GM19463 (cell line): ENCODE measurements at regions not wholly inside any gene's neighbourhood (a gene's known extent, or its start where the extent isn't known, plus 50 kb on each side); places are given as distances from the start of the nearest gene placed in this dataset.

Experiments used
- ATAC-seq: cut with Tn5 transposase; IDR thresholded peaks from one replicate; pipeline ENCODE4 v1.9.1; 2021; ENCODE audit warnings: mild to moderate bottlenecking, moderate library complexity; ENCODE audit not compliant: unreplicated experiment

DNA sequence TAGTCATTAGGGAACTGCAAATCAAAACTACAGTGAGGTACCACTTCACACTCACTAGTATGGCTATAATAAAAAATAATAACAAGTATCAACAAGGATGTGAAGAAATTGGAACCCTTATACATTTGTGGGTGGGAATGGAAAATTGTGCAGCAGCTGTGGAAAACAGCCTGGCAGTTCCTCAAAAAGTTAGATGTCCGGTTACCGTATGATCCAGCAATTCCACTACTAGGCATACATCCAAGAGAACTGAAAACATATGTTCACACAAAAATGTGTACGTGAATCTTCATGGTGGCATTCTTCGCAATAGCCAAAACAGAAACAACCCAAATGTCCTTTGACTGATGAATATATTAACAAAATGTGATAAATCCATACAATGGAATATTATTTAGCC is 187.9 kb upstream of the LYSMD4 start:
- no peak for ATAC-seq

DNA sequence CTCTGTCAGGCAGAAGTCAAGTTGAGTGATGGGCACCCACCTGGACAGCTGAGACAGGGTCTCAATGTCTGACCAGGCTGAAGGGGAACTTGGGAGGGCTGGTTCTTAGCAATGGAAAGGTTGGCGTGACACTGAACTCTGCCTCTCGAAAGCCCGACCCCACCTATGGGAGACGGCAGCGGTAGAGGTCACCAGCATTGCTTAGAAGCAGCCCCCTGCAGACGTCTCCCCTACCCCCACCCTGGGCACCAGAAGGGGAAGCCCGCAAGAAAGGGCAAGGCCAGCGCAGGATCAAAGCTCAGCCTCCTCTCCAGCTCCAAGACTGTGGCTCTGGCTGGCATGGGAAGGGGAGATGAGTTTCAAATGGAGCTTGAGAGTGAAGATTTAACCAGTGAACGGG is 184.8 kb upstream of the LYSMD4 start:
- no peak for ATAC-seq

DNA sequence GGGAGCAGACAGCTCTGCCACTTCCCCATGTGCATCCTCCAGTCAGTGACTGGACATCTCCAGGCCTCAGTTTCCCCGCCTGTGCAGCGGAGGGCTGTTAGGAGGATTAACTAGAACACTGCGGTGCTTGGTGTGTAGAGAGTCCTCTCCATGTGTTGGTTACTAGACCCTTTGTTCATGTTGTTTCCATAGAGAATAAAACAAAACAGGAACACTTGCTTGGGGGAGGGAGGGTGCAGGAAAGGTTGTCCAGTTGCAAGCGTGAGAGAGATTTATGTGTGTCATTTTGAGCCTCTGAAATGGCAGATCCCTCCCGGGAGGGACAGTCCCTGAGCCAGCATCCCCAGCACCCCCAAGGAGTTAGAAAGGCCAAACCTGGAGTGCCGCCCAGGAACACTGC is 184.0 kb upstream of the LYSMD4 start:
- no peak for ATAC-seq

DNA sequence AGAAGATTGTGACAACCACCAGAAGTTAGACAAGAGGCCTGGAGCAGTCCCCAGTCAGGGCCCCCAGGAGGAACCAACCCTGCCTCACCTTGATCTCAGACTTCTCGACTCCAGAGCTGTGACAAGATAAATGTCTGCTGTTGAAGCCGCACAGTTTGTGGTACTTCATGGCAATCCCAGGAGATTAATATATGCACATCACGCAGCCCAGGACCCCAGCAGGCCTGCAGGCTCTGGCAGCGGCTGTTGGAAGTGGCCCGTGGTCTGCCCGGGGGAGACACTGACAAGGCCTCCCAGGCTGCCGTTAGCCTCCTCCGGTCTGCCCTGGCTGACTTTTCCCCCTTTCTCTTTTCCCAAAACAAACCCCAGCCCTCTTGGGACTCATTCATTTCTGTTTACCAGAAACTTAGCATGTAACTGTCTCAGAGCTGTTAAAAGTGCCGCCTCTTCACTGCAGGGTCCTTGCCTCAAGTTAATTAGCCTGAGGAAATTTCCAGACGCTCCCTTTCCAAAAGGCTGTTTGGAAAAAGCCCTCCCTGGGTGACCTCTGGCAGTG is 183.5 kb upstream of the LYSMD4 start:
- ATAC-seq = no peak

DNA sequence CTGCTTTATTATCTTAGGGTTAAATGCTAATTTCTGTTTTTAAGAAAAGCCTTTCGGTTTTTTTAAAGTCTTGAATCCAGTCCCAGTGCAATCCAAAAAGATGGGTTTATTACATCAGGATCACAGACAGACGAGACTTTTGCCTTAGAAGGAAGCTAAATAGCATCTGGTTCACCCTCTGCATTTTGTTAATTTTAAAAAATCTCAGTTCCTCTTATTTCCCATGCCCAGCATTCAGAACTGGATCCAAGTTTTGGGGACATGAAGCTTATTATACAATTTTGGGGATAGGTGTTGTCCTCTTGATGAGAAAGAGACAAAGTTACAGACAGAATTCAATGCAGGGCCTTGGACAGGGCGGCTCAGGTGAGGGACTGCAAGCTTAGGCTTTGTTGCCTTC is 181.5 kb upstream of the LYSMD4 start:
- no peak for ATAC-seq

DNA sequence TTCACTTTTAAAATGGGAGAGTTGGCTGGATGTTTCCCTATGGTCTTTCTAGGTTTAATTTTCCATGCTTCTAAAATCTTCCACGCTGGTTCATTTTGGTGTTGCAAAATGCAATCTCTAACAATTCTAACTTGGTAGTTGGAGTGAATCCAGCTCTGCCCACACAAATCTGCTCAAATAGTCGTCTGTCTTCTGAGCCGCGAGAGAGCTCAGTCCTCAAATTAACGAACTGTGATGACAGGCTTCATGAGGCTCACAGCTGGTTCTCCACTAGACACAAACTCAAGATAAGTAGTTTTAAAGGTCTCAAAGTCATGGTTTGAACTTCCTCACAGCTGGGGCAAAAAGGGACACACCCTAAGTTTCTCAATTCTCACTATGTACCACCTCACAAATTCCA is 178.6 kb upstream of the LYSMD4 start:
- no peak for ATAC-seq

DNA sequence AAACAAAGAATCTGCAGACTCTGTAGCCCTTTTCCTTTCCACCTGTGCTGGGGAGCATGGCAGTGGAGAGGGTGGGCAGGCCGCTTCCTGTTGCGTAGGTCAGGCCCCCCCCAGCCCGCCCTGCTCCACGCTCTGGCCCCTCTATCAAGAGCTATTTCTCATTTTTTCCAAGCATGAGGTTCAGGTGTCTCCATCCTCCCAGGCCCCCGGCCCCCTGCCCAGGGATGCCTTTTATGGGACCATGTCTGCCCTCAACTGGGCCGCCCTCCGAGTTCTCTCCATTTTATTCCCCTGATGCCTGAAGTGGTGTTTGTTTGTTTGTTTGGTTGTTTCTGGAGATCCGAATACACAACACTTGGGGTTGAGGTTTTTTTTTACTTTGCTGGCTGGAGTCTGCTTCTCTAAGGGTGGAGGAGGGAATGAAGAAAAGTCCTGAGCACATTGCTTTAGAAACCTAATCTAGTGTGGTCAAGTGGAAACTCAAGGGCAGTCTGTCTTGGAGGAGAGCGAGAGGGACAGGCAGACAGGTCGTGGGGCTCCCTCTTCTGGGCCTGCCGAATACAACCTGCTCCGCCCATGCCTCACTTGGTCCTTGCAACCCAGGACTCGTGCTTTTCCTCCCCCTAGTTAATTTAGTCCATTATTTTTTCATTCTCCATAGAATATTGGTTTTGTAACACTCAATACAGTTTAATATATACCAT is 176.5 kb upstream of the LYSMD4 start:
- no peak for ATAC-seq

DNA sequence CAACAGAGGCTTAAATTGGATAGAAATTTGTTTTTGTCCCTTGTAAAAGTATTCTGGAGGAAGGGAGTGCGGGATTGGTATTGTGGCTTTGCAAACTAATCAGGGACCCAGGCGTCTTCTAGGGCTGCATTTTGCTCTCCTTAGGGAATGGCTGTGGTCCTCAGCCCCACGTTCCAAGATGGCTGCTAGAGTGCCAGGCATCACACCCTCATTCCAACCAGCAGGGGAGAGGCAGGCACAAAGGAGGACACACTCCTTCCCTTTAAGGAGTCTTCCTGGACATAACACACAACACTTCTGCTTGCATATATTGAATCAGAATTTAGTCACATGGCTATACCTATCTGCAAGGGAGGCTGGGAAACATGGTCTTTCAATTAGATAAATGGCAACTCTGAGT is 174.5 kb upstream of the LYSMD4 start:
- ATAC-seq = no peak

DNA sequence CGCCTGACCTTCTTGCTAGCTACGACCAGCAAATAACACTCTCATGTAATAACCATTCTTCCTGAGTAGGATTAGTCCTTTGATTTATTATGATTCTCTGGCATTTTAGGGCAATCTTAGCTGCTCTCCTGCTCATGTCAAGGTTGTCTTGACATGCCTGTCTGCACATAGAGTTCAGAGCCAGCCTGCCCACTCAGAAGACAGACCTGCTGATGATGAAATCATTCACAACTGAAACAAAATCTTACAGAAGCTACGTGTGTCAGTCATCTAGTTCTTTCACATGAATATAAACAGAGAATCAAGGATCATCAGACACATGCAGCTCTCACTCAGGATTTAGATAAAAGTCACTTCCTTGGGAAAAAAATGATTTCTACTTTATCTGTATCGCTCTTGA is 173.6 kb upstream of the LYSMD4 start:
- ATAC-seq = no peak

DNA sequence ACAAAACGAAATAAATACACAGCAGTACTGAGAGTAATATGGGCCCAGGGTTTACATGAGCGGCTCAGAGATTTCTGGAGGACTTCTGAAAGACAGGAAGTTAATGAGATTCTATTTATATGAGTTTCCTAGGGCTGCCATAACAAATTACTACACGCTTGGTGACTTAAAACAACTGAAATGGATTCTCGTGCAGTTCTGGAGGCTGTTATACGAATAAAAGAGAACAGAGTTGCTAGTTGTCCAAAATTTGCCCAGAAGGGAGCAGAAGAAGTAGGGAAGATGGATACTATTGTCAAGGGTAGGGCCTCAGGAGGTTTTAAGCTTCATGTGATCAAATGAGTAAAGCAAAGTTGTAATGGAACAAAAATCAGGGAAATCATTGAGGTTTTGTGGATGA is 173.1 kb upstream of the LYSMD4 start:
- ATAC-seq = no peak

DNA sequence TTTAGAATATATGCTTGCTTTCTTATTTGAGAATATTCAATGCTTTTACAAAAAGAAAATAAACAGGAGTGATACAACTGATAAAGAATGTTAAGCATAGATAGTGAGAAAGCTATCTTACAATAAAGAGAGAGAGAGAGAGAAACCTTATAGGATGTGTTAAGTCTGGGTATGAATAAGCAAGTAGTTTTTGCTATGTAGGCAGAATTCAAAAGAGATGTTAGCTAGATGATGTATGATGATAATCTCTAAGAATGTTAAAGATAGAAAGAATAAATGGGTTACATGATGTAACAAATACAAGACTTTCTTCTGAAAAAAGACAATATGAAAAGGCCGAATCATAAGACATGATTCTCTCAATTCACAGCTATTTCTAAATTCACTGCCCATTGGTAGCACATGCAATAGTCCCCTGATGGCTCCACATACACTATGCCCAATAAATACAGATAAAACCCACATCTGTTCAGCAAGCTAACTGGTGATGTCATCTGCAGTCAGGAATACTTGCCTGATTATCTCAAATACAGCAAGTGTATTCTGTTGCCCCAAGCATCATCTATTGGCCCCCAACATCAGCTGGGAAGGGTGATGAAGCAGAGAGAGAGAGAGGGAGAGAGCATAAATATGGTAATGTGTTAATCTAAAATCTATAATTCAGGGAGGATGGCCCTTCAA is 169.2 kb upstream of the LYSMD4 start:
- ATAC-seq = no peak

DNA sequence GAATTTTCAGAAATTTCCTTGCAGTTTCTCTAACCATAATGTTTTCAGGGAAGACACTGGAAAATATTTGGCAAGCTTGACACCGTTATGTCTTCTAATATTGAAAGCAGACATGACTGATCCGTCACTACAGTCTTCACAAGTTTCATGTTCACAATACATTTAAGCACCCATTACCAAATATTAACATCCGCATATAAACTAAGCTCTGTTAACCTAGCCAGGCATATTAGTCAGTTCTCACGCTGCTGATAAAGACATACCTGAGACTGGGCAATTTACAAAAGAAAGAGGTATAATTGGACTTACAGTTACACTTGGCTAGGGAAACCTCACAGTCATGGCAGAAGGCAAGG is 162.7 kb upstream of the LYSMD4 start:
- no peak for ATAC-seq

DNA sequence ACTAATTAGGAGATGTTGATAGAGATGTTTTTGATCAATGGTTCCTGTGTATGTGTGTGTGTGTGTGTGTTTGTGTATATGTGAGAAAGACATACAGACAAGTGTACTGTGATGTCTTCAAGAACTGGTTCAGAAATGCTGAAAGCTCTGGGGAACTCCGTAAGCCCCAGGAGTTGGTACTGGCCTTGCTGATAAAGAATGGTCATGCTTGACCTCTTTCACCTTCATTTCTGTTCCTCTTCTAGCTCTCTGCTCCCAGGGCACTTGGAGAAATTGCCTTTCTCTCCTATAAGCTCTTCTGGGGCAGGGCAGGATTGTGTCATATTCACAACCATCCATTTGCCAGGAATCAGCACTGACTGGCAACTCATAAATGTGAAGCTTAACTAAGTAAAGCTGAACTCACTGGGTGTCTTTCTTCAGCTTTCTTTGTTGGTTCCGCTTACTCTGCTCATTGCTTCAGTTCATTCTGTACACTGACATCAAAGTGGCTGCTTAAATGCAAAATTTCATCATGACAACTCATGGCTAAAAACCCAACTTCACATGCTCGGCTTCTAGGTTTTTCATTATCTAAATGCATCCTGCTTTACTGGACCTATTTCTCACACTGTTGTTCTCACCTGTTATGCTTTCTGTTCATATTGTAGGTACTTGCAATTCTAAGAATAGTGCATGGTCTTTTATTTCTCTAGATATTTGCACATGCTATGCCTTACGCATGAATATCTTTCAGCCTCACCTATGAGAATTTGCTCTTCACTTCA is 162.1 kb upstream of the LYSMD4 start:
- ATAC-seq = no peak

DNA sequence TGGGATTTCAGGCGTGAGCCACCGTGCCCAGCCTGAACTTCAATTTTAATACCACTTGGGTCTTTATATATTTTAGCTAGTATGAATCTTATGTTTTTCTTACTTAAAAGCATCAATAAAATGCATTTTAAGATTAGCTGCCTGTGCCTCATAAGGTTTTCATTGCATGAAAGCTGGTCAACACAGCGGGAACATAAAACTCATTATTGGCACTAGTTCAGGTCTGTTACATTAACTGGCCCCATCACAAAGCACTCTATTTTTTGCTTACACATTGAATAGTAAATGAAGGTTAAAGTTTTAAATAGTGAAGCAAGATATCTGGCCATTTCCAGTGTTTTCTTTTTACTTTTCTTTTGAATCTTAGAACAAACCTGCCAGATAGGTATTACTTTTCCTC is 145.6 kb upstream of the LYSMD4 start:
- no peak for ATAC-seq

DNA sequence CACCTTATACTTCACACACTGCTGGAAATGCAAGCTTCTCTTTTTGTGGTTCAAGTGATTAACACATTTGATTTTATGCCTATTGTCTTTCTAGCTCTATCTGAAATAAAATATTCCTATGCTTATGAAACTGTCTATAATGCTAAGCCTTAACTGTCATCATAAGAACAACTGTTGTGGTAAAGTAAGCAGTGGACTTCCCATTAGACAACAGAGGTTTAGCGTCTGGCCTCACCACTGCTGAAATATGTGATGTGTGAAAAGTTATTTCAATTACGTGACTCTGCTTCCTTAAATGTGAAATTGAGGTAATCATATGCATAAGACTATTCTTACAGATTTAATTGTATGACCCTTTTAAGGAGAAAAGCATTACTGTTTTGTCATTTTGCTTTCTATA is 140.2 kb upstream of the LYSMD4 start:
- ATAC-seq = no peak

DNA sequence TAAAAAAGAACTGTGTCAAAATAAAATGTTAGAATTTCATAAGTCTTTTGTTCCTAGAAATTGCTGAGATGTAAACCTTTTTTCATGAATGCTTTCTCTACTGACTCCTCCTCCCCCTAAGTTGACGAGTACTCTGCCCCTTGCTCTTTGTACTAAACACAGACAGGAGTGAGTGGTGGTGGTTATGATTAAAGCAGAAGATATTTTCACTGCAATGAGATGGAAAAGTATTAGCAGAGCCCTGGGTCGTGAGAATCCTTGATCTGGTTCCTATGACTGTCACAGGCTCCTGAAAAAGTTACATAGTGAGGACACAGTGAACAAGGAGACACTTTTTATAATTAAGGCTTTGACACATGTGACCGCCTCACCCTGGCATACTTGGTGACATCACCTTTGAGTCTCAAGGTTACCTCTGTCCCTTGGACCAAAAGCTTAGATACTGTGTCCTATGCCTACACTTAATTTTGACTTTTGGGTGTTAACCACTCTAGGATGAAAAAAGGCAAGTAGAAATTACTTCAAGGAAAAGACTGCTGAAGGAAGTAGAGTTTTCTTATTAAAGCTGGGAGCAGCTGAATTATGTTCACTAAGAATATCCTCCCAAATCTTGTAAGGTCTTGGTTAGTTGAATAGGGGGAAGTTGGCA is 130.4 kb upstream of the LYSMD4 start:
- ATAC-seq = no peak

DNA sequence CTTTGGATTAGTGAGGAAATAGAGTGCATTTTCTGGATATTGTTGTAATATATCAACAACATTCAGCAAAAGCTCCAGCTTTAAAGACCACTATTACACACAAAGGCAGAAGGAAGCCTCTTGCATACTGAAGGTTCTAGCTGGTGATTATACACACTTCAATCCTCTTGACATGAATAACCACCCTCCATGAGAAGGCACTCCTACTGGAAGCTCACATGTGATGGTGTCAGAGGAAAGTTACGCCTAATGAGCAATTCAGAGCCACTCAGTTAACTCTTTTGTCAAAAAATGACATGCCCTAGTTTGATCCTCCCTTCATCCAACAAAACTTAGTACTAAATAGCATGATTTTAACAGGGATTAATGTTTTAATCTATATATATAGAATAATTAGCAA is 124.6 kb upstream of the LYSMD4 start:
- no peak for ATAC-seq

DNA sequence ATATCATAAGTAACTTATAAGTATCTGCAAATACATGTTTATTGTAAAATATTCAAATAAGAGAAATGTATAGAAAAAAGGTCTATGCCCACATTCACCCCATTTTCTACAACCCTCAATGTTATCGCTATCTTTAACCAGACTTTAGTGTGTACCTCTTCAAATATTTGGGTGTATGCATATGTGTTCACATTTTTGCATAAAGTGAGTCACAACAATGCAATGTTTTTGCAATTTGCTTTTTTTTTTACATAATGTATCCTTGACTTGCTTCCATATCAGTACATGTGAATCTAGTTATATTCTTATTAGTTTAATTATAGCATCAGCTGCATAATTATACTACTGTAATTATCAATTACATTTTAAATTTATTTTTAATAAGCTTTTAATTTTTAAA is 117.3 kb upstream of the LYSMD4 start:
- ATAC-seq = no peak

DNA sequence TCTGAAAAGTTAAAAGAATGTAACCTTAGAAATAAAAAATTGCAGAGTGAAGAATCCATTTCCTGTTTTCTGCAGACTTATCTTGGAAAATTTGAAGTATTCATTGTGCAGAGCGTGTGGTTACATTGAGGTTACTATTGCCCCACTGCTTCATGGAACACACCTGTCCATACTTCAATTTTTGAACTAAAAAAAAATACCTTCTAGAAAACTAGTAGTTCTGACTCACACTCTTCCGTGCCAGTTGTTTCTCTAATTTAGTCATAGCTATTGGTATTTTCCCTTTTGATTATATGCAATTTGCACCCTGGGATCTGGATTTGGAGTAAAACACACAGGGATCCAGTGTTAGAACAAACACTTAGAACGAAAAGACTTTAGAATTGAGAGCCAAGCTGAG is 111.8 kb upstream of the LYSMD4 start:
- ATAC-seq = peak; percentile 50

DNA sequence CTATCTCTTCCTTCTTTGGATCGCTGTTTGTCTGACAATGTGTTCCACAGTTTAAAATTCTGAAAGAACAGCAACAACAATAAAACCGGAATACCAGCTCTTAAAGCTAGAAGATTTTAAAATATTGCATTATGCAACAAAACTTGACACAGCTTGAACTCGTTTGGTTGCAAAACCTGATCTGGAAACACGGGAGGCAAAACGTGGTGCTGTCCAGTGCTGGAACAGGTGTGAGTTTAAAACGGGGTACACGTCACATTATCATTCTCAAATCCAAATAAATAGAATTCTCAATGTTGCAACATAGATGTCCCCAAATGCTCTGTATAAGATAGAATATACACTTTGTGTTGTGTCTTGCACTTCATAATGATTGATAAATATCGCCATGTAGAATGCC is 110.9 kb upstream of the LYSMD4 start:
- ATAC-seq = no peak

DNA sequence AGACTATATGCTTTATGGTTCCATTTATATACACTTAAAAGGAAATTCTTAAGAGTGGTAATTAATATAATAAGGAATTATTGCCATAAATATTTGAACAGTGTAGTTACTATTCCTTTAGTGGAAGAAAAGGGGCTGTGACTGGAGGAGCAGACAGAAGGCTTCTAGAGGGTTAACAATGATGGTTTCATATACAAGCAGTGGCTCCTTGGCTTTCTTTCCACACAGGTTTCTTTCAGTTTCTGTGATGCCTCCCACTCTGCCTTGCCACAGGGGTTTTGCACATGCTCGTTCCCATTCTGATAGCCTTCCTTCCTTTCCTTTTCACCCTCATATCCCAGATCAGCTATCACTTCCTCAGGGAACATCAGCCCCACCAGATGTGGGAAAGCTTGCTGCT is 108.8 kb upstream of the LYSMD4 start:
- ATAC-seq = no peak
